ENCODE measurements at regions not wholly inside any gene's neighbourhood (a gene's known extent, or its start where the extent isn't known, plus 50 kb on each side); places are given as distances from the start of the nearest gene placed in this dataset.

DNA sequence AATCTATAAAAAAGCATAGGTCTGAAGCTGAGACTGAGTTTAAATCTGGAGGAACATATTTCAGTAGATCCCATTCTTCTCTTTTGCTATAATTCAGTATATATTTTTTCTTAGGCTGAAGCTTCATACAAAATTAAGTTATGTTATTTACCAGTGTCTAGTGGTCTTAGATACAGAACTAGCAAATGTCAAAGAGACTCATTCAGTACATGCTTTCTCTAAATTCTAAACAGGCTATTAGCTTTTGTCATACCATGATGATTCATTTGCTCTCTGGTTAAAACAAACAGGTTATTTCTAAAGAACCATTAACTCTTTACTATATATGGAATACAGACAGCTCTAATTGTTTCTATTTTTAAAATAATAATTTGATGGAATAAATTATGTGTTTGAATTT lies 1170.2 kb upstream of the PRMT6 start:
- H2AFZ ChIP-seq (ENCODE audit: low read length) = no peak overlapping the region

DNA sequence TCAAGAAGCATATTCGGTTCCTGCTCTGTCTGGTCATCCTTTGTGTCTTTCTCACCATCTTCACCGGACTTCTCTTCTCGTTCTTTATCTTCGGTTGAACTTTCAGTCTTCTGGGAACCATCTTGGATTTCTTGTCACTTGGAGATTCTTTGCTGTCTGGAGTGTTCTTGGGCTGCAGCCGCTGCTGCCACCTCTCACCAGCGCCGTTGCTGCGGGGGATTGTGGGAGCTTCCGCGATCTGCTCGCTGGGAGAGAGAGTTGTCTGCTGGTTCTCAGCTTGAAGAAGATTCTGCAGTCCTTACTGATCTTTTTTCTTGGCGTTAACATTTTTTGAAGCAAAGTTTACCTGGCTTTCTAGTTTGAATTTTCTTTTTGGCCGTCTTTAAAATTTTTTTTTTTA lies 1165.2 kb upstream of the PRMT6 start:
- H3F3A ChIP-seq (ENCODE audit: insufficient read depth, low read length) = no peaks in the 10 kb centered on the region
- no peak overlapping the region for H3K4me2 ChIP-seq (ENCODE audit: low read depth, low read length)
- no peak overlapping the region for H3K9ac ChIP-seq (ENCODE audit: low read length)
- no peaks in the 10 kb centered on the region for H3K9me3 ChIP-seq (replicated peaks; ENCODE audit: insufficient read depth, low read length)
- H3K36me3 ChIP-seq (replicated peaks; ENCODE audit: insufficient read depth, low read length) = no peaks in the 10 kb centered on the region
- H3K4me3 ChIP-seq (ENCODE audit: low read length) = no peak overlapping the region
- no peaks in the 10 kb centered on the region for H4K20me1 ChIP-seq (ENCODE audit: insufficient read depth, low read length)
- H2AFZ ChIP-seq (ENCODE audit: low read length) = no peak overlapping the region
- H3K27me3 ChIP-seq (replicated peaks; ENCODE audit: insufficient read depth, low read length) = no peaks in the 10 kb centered on the region
- H3K79me2 ChIP-seq (ENCODE audit: low read length) = no peaks in the 10 kb centered on the region
- no peak overlapping the region for H3K27ac ChIP-seq (ENCODE audit: low read length)
- H3K9me2 ChIP-seq (replicated peaks; ENCODE audit: insufficient read depth, low read length) = no peaks in the 10 kb centered on the region
- no peak for DNase-seq
- H3K4me1 ChIP-seq (ENCODE audit: low read length) = no peaks in the 10 kb centered on the region
- TF ChIP-seq, protein P1, sequence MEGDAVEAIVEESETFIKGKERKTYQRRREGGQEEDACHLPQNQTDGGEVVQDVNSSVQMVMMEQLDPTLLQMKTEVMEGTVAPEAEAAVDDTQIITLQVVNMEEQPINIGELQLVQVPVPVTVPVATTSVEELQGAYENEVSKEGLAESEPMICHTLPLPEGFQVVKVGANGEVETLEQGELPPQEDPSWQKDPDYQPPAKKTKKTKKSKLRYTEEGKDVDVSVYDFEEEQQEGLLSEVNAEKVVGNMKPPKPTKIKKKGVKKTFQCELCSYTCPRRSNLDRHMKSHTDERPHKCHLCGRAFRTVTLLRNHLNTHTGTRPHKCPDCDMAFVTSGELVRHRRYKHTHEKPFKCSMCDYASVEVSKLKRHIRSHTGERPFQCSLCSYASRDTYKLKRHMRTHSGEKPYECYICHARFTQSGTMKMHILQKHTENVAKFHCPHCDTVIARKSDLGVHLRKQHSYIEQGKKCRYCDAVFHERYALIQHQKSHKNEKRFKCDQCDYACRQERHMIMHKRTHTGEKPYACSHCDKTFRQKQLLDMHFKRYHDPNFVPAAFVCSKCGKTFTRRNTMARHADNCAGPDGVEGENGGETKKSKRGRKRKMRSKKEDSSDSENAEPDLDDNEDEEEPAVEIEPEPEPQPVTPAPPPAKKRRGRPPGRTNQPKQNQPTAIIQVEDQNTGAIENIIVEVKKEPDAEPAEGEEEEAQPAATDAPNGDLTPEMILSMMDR (IDR thresholded peaks at IDR 0.05; ENCODE audit: low read length) = no peak
- TF ChIP-seq EZH2 (optimal IDR thresholded peaks at IDR 0.05; ENCODE audit: low read depth, low read length) (no peak), EZH2phosphoT487 (IDR thresholded peaks at IDR 0.05; ENCODE audit: low read length) (no peak)

More for the DNA sequence above, 1170.2 kb upstream of the PRMT6 start:
- Histone ChIP-seq H3K9me3 (replicated peaks; ENCODE audit: insufficient read depth, low read length) (no peaks in the 10 kb centered on the region), H3K4me2 (ENCODE audit: low read depth, low read length) (no peak overlapping the region), H3K36me3 (replicated peaks; ENCODE audit: insufficient read depth, low read length) (no peaks in the 10 kb centered on the region), H3K4me3 (ENCODE audit: low read length) (no peak overlapping the region), H3K4me1 (ENCODE audit: low read length) (no peaks in the 10 kb centered on the region), H4K20me1 (ENCODE audit: insufficient read depth, low read length) (no peaks in the 10 kb centered on the region), H3K79me2 (ENCODE audit: low read length) (no peaks in the 10 kb centered on the region), H3K9ac (ENCODE audit: low read length) (no peak overlapping the region), H3K27ac (ENCODE audit: low read length) (no peak overlapping the region), H3F3A (ENCODE audit: insufficient read depth, low read length) (no peaks in the 10 kb centered on the region), H3K9me2 (replicated peaks; ENCODE audit: insufficient read depth, low read length) (no peaks in the 10 kb centered on the region), H3K27me3 (replicated peaks; ENCODE audit: insufficient read depth, low read length) (no peaks in the 10 kb centered on the region)
- no peak for DNase-seq
- TF ChIP-seq, protein P1 (IDR thresholded peaks at IDR 0.05; ENCODE audit: low read length) = no peak
- no peak for TF ChIP-seq EZH2phosphoT487 (IDR thresholded peaks at IDR 0.05; ENCODE audit: low read length)
- TF ChIP-seq EZH2 (optimal IDR thresholded peaks at IDR 0.05; ENCODE audit: low read depth, low read length) = no peak

DNA sequence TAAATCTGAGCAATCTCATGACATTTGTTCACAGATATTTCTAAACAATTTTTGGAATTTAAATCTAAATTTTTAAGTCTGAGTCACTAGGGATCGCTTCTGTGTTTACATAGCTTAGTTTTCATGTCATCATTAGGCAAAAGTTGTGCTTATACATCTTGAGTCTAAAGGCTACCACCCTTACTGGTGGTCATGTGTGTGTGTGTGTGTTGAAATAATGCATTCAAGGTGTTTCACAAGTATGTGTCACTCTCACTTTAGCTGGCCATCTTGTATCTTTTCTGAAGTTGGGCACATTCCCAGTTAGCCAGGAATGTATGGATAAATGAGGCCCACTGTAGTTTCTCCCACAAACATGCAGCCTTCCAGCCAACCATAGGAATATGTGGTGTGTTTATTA lies 1162.5 kb upstream of the PRMT6 start:
- Histone ChIP-seq H3F3A (ENCODE audit: insufficient read depth, low read length) (no peaks in the 10 kb centered on the region), H3K27ac (ENCODE audit: low read length) (no peak overlapping the region), H3K4me3 (ENCODE audit: low read length) (no peak overlapping the region), H3K36me3 (replicated peaks; ENCODE audit: insufficient read depth, low read length) (no peaks in the 10 kb centered on the region), H3K4me2 (ENCODE audit: low read depth, low read length) (no peak overlapping the region), H3K27me3 (replicated peaks; ENCODE audit: insufficient read depth, low read length) (no peaks in the 10 kb centered on the region), H3K79me2 (ENCODE audit: low read length) (no peaks in the 10 kb centered on the region), H2AFZ (ENCODE audit: low read length) (no peak overlapping the region), H3K9ac (ENCODE audit: low read length) (no peak overlapping the region), H3K4me1 (ENCODE audit: low read length) (no peaks in the 10 kb centered on the region), H3K9me2 (replicated peaks; ENCODE audit: insufficient read depth, low read length) (no peaks in the 10 kb centered on the region), H4K20me1 (ENCODE audit: insufficient read depth, low read length) (no peaks in the 10 kb centered on the region), H3K9me3 (replicated peaks; ENCODE audit: insufficient read depth, low read length) (no peaks in the 10 kb centered on the region)
- DNase-seq = no peak
- TF ChIP-seq, protein P1 (IDR thresholded peaks at IDR 0.05; ENCODE audit: low read length) = no peak
- TF ChIP-seq EZH2 (optimal IDR thresholded peaks at IDR 0.05; ENCODE audit: low read depth, low read length) (no peak), EZH2phosphoT487 (IDR thresholded peaks at IDR 0.05; ENCODE audit: low read length) (no peak)

Measured in MM.1S (cell line).